H9 (cell line): ENCODE measurements at regions not wholly inside any gene's neighbourhood (a gene's known extent, or its start where the extent isn't known, plus 50 kb on each side); places are given as distances from the start of the nearest gene placed in this dataset.
A peak's percentile ranks its signal among the peaks of the same experiment; 100 is the strongest.

Experiments used
- DNase-seq: peaks from one replicate; pipeline ENCODE4 v3.0.0-alpha.2; 2017
- H2AFZ ChIP-seq: one replicate; pipeline ENCODE4 v1.6.1; 2013; ENCODE audit warnings: mild to moderate bottlenecking, low read length, control low read depth, moderate library complexity
- H2AK5ac ChIP-seq: 2 replicates; pipeline ENCODE4 v1.6.1; 2013; ENCODE audit warnings: low read length, control low read depth, mixed read lengths; ENCODE audit not compliant: insufficient read length
- H2BK120ac ChIP-seq: one replicate; pipeline ENCODE4 v1.6.1; 2013; ENCODE audit warnings: low read depth, mild to moderate bottlenecking, low read length, control low read depth, inconsistent platforms; ENCODE audit not compliant: poor library complexity, severe bottlenecking
- H2BK12ac ChIP-seq: 2 replicates; pipeline ENCODE4 v1.6.1; 2013; ENCODE audit warnings: low read length, control low read depth, mixed read lengths, low read depth; ENCODE audit not compliant: insufficient read length
- H2BK15ac ChIP-seq: 2 replicates; pipeline ENCODE4 v1.6.1; 2013; ENCODE audit warnings: low read depth, low read length, control low read depth
- H2BK20ac ChIP-seq: one replicate; pipeline ENCODE4 v1.6.1; 2013; ENCODE audit warnings: low read depth, mild to moderate bottlenecking, low read length, control low read depth, inconsistent platforms; ENCODE audit not compliant: poor library complexity, severe bottlenecking
- H2BK5ac ChIP-seq: 2 replicates; pipeline ENCODE4 v1.6.1; 2013; ENCODE audit warnings: low read length, control low read depth, mixed read lengths; ENCODE audit not compliant: insufficient read length
- H3K14ac ChIP-seq: 2 replicates; pipeline ENCODE4 v1.6.1; 2013; ENCODE audit warnings: low read length, control low read depth; ENCODE audit not compliant: insufficient read depth
- H3K18ac ChIP-seq: 2 replicates; pipeline ENCODE4 v1.6.1; 2013; ENCODE audit warnings: low read depth, mild to moderate bottlenecking, mixed read lengths, low read length, control low read depth; ENCODE audit not compliant: insufficient read length
- H3K23ac ChIP-seq: 2 replicates; pipeline ENCODE4 v1.6.1; 2013; ENCODE audit warnings: low read length, control low read depth, mixed read lengths, low read depth; ENCODE audit not compliant: insufficient read length
- H3K23me2 ChIP-seq: 2 replicates; pipeline ENCODE4 v1.6.1; 2013; ENCODE audit warnings: low read depth, mild to moderate bottlenecking, mixed read lengths, low read length, control low read depth; ENCODE audit not compliant: insufficient read length, poor library complexity, severe bottlenecking
- H3K27ac ChIP-seq: 2 replicates; pipeline ENCODE4 v1.5.1; 2013; ENCODE audit warnings: low read length, control low read depth, mixed read lengths, low read depth; ENCODE audit not compliant: insufficient read length
- H3K27me3 ChIP-seq: 2 replicates; pipeline ENCODE4 v1.6.1; 2013; ENCODE audit warnings: low read length, control low read depth, inconsistent platforms; ENCODE audit not compliant: insufficient read depth
- H3K4ac ChIP-seq: 2 replicates; pipeline ENCODE4 v1.6.1; 2013; ENCODE audit warnings: low read depth, mild to moderate bottlenecking, control low read depth, inconsistent platforms, low read length, moderate library complexity
- H3K4me1 ChIP-seq: 2 replicates; pipeline ENCODE4 v1.6.1; 2013; ENCODE audit warnings: low read length, control low read depth, inconsistent platforms; ENCODE audit not compliant: insufficient read depth
- H3K4me2 ChIP-seq: 2 replicates; pipeline ENCODE4 v1.6.1; 2013; ENCODE audit warnings: low read length, control low read depth, mixed read lengths; ENCODE audit not compliant: insufficient read length, insufficient read depth
- H3K56ac ChIP-seq: 2 replicates; pipeline ENCODE4 v1.6.1; 2013; ENCODE audit warnings: low read depth, mild to moderate bottlenecking, mixed read lengths, low read length, control low read depth; ENCODE audit not compliant: insufficient read length
- H3K79me1 ChIP-seq: 2 replicates; pipeline ENCODE4 v1.6.1; 2013; ENCODE audit warnings: low read depth, mild to moderate bottlenecking, moderate library complexity, low read length, control low read depth, inconsistent platforms; ENCODE audit not compliant: insufficient read depth, poor library complexity, severe bottlenecking
- H3K79me2 ChIP-seq: 2 replicates; pipeline ENCODE4 v1.6.1; 2013; ENCODE audit warnings: low read length, control low read depth, inconsistent platforms; ENCODE audit not compliant: insufficient read depth
- H3K9ac ChIP-seq: 2 replicates; pipeline ENCODE4 v1.6.1; 2013; ENCODE audit warnings: low read length, control low read depth, mixed read lengths; ENCODE audit not compliant: insufficient read length; ENCODE audit errors: extremely low read depth
- H3K9me3 ChIP-seq: one replicate; pipeline ENCODE4 v1.6.1; 2013; ENCODE audit warnings: low read depth, low read length, inconsistent platforms; ENCODE audit not compliant: control insufficient read depth
- H3T11ph ChIP-seq: one replicate; pipeline ENCODE4 v1.6.1; 2013; ENCODE audit warnings: mild to moderate bottlenecking, low read length, control low read depth, inconsistent platforms
- H4K20me1 ChIP-seq: one replicate; pipeline ENCODE4 v1.6.1; 2013; ENCODE audit not compliant: control insufficient read depth, insufficient read length, insufficient read depth
- H4K5ac ChIP-seq: 2 replicates; pipeline ENCODE4 v1.6.1; 2013; ENCODE audit warnings: low read depth, mild to moderate bottlenecking, mixed read lengths, low read length, control low read depth; ENCODE audit not compliant: insufficient read length
- H4K8ac ChIP-seq: replicated peaks from 2 replicates; pipeline ENCODE4 v1.6.1; 2013; ENCODE audit warnings: low read length, control low read depth, mixed read lengths, low read depth; ENCODE audit not compliant: insufficient read length
- H4K91ac ChIP-seq: 2 replicates; pipeline ENCODE4 v1.6.1; 2013; ENCODE audit warnings: low read depth, mild to moderate bottlenecking, moderate library complexity, mixed read lengths, low read length, control low read depth; ENCODE audit not compliant: insufficient read length
- H3K27ac Mint-ChIP-seq, 3 experiments: 2 replicates in 2 of 3; 3 replicates in 1 of 3; pipeline ENCODE4 v1.8.0; 2020 to 2021; ENCODE audit warnings: mixed read lengths in 3 of 3, mild to moderate bottlenecking in 1 of 3, moderate library complexity in 1 of 3
- H3K27me3 Mint-ChIP-seq: 2 replicates; pipeline ENCODE4 v1.8.0; 2021; ENCODE audit warnings: low read depth, mild to moderate bottlenecking, moderate library complexity, mixed read lengths
- H3K36me3 Mint-ChIP-seq, 3 experiments: 2 replicates in 2 of 3; 3 replicates in 1 of 3; pipeline ENCODE4 v1.8.0; 2020 to 2021; ENCODE audit warnings: low read depth in 3 of 3, mixed read lengths in 3 of 3; ENCODE audit not compliant: insufficient read depth in 1 of 3
- H3K4me1 Mint-ChIP-seq, 2 experiments: 2 replicates each; pipeline ENCODE4 v1.8.0; 2020; ENCODE audit warnings: mixed read lengths in 2 of 2
- H3K4me3 Mint-ChIP-seq, 2 experiments: 2 replicates in 1 of 2; 3 replicates in 1 of 2; pipeline ENCODE4 v1.8.0; 2020 to 2021; ENCODE audit warnings: mild to moderate bottlenecking in 2 of 2, mixed read lengths in 2 of 2, moderate library complexity in 1 of 2
- H3K9me3 Mint-ChIP-seq, 2 experiments: 2 replicates in 1 of 2; 3 replicates in 1 of 2; pipeline ENCODE4 v1.8.0; 2020; ENCODE audit warnings: mild to moderate bottlenecking in 2 of 2, mixed read lengths in 2 of 2, moderate library complexity in 1 of 2
- WGBS: extraction: QIAGEN DNeasy Blood & Tissue Kit; methylation state at CpG from one replicate; pipeline ENCODE4 v1.1.7; 2013; ENCODE audit warnings: missing lambda C conversion rate, low lambda C conversion rate, mixed read lengths; ENCODE audit not compliant: insufficient read length; ENCODE audit errors: extremely low coverage; 5-methylcytosine and 5-hydroxymethylcytosine counted together
- TF ChIP-seq, protein P1 (sequence below): fragments of 200-600 bp; sonication (generic); conservative IDR thresholded peaks from 3 replicates; pipeline ENCODE4 v1.8.0; 2021; ENCODE audit warnings: antibody characterized with exemption, mild to moderate bottlenecking

DNA sequence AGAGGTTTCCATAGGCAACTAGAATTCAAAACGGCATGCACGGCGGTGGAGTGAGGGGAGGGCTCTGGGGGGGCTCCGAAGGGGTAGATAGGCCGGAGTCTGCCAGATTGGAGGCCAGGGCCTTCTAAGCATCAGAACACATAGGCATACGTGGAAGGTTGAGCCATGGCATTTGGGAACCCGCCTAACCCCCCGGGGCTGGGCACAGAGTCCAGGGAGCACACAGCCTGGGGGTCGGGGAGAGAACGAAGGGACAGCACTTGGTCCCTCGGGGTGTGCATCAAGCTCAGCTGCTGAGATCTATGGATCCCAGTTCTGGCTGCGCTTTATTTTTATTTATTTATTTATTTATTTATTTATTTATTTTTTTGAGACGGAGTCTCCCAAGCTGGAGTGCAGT lies 89.4 kb upstream of the TNS3 start:
- Histone ChIP-seq H4K91ac (no peak overlapping the region), H3K4me2 (no peak overlapping the region), H4K20me1 (no peaks in the 10 kb centered on the region), H3K27me3 (no peaks in the 10 kb centered on the region), H2BK15ac (no peak overlapping the region), H3K4ac (no peak overlapping the region), H3K23me2 (no peaks in the 10 kb centered on the region), H4K8ac (no peak overlapping the region), H2BK120ac (no peak overlapping the region), H3K4me1 (peaks cover 12% of the 10 kb centered on the region), H3K79me2 (no peaks in the 10 kb centered on the region), H4K5ac (no peak overlapping the region), H3K23ac (no peak overlapping the region), H2BK5ac (no peak overlapping the region), H3K79me1 (no peaks in the 10 kb centered on the region), H2AK5ac (no peak overlapping the region), H2BK20ac (no peak overlapping the region), H3K14ac (no peak overlapping the region), H3K9me3 (no peaks in the 10 kb centered on the region), H3K18ac (no peak overlapping the region), H2AFZ (no peak overlapping the region), H3K27ac (no peak overlapping the region), H3K56ac (no peak overlapping the region), H3T11ph (no peak overlapping the region), H3K9ac (no peak overlapping the region), H2BK12ac (no peak overlapping the region)
- Mint-ChIP-seq H3K4me3 (no peak overlapping the region), H3K36me3 (no peaks in the 10 kb centered on the region), H3K27ac (peak overlapping the region in 1 of 3 experiments; percentile 72; a peak in 1 of 7 replicates), H3K9me3 (no peaks in the 10 kb centered on the region), H3K4me1 (peaks cover 32 to 36% of the 10 kb centered on the region in 2 experiments), H3K27me3 (peaks cover 3% of the 10 kb centered on the region)
- WGBS: no CpG with 5 or more reads among the region's 13 CpGs
- TF ChIP-seq, protein P1, sequence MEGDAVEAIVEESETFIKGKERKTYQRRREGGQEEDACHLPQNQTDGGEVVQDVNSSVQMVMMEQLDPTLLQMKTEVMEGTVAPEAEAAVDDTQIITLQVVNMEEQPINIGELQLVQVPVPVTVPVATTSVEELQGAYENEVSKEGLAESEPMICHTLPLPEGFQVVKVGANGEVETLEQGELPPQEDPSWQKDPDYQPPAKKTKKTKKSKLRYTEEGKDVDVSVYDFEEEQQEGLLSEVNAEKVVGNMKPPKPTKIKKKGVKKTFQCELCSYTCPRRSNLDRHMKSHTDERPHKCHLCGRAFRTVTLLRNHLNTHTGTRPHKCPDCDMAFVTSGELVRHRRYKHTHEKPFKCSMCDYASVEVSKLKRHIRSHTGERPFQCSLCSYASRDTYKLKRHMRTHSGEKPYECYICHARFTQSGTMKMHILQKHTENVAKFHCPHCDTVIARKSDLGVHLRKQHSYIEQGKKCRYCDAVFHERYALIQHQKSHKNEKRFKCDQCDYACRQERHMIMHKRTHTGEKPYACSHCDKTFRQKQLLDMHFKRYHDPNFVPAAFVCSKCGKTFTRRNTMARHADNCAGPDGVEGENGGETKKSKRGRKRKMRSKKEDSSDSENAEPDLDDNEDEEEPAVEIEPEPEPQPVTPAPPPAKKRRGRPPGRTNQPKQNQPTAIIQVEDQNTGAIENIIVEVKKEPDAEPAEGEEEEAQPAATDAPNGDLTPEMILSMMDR: no peak
- DNase-seq: no peak
